ENCODE measurements at regions not wholly inside any gene's neighbourhood (a gene's known extent, or its start where the extent isn't known, plus 50 kb on each side); places are given as distances from the start of the nearest gene placed in this dataset.

GRCh38 chr3:170731281-170731680, 138.7 kb downstream of the RPL22L1 start:
- TF ChIP-seq POLR2A (IDR thresholded peaks at IDR 0.05) (no peak), CTCF (IDR thresholded peaks at IDR 0.05) (no peak)
